GM19463 (cell line): ENCODE measurements at regions not wholly inside any gene's neighbourhood (a gene's known extent, or its start where the extent isn't known, plus 50 kb on each side); places are given as distances from the start of the nearest gene placed in this dataset.

Experiments
- ATAC-seq: cut with Tn5 transposase; IDR thresholded peaks from one replicate; pipeline ENCODE4 v1.9.1; 2021; ENCODE audit warnings: mild to moderate bottlenecking, moderate library complexity; ENCODE audit not compliant: unreplicated experiment

DNA sequence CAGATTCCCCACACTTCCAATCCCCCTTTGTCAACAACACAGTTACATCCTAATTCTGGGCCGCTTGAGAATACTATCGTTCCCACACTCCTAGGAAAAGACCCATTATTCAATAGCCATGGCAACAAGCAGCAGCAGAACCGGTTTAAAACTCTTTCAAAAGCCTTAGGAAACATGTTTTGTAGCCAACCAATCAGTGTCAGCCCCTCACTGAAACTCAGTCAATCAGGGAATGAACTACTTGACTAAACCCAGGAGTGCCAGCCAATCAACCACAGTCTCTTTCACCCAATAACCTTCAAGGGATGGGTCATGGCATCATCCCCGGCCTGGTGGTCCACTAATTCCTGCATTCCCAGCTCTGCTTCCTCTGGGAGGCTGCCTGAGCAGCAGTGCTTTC is 204.8 kb upstream of the HS6ST1 start:
- ATAC-seq, result no peak

DNA sequence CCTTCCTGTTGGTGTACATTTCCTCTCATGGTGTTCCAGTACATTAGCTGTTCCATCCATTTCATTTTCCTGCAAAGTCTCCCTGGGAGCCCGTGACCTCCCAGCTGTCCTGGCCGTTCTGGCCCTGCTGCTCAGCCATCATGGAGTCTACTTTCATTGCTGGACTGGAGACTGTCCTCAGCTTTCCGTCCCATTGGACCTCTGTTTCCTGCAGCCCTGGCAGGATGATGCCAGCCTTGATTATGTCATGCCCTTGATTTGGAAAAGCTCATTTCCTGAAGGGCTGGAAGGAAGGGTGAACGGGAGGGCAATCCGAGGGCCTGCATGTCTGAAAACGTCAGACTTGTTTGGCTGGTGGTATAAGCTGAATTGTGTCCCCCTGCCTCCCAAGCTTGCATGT is 205.5 kb upstream of the HS6ST1 start:
- no peak for ATAC-seq

DNA sequence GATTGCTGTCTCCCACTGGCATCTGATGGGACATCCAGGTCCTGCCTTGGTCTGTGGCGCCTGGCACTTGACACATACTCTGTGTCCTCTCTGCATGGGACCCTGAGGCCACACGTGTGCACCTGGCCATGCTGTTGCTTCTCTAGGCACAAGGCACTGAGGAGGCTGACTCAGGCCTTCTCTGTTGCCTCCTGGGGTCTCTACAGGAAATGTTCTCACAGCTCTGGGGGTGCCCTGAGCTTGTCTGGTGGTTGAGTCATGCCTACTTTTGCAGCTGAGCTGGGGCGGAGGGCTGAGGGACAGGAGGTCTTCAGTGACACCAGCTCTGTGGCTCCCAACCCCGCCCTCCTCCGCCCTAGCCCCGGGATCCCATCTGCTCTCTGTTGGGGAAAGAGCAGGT is 207.0 kb upstream of the HS6ST1 start:
- ATAC-seq, result no peak

DNA sequence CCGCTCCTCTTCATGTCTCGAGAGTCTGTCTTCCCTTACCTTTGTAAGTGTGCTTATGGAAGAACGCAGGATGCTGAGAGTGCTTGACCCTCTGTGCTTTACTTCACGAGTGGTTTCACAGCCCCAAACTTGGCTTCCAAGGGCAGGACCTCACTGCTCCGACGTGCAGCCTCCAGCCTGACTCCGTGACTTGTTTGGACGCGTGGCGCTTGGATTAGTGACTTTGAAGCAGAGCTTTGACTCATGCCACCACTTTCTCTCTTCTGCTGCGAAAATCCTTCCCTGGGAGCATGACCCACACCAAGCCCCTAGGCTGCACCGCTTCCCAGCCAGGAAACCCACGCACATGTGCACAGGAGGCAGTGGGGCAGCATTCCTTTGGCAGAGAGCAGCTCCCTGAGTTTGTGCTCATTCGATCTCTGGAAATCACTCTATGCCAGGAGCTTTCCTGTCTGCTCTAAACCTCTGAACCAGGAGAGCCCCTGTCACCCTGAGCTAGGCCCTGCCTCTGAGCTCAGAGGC is 207.8 kb upstream of the HS6ST1 start:
- no peak for ATAC-seq

DNA sequence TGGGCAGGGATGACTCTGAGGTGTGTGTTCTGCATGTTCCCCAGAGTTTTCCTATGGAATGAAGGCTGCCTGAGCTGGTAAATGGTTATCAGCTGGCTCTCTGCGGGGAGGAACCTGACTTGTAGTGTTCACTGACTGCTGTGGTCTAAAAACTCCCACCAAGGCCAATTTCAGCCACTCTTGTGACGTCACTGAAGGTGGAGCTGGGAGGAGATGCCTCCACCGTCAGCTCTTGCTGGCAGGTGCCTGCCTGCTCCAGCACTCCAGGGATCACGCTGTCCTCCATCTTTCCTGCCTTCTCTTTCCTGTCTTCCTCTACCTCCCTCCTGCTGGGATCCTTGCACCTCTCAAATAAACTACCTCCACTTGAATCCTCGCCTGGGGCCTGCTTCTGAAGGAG is 209.5 kb upstream of the HS6ST1 start:
- ATAC-seq, result no peak

DNA sequence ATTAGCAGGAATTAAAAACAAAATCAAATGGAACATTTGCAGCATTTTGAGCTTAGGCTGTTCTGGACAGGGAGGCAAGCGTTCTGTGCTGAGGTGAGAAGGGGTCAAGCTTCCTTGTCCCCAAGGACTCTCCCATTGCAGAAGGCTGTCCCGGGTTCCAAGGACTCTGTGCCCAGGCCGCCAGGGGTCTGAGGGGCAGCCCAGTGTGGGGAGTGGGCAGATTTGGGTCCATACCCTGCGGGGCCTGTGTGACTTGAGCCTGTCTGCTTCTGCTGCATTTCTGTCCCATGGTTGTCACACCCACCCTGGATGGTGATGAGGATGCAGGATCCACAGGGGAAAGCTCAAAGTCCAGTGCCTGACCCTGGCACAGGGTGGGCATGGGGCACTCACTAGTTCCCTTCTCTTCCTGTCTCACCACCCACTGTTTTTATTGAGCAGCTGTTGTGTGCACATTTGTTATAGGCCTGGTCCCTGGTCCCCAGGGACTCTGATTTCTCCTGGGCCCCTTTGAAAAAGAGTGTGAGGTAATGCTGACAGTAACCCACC is 211.4 kb upstream of the HS6ST1 start:
- no peak for ATAC-seq

DNA sequence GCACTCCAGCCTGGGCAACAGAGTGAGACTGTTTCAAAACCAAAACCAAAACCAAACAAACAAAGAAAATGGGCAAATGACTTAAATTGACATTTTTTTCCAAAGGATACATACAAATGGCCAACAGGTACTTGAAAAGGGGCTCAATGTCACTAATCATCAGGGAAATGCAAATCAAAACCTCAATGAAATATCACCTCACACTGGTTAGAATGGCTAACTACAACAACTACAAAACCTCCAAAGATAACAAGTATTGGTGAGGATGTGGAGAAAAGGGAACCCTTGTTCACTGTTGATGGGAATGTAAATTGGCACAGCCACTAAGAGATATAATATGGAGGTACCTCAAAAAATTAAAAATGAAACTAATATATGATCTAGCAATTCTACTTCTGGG is 213.2 kb upstream of the HS6ST1 start:
- ATAC-seq, result no peak

DNA sequence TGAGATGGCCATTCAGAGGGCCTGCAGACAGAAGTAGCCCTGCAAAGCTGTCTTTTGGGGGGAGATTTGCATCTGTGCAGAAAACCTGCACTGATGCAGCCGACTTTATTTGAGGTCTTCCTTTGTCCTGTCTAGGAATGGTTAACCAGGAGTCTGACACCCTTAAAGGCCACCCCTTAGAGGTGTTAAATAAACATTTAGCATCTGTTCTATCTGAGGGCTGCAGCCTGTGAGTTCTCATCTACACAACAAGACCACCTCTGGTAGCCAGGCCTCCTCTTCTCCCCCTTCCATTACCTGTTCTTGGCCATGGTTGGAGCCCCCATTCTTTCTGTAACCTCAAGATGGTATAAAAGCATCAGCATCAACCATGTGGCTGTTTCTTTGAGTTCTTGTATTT is 214.4 kb upstream of the HS6ST1 start:
- ATAC-seq, result no peak

DNA sequence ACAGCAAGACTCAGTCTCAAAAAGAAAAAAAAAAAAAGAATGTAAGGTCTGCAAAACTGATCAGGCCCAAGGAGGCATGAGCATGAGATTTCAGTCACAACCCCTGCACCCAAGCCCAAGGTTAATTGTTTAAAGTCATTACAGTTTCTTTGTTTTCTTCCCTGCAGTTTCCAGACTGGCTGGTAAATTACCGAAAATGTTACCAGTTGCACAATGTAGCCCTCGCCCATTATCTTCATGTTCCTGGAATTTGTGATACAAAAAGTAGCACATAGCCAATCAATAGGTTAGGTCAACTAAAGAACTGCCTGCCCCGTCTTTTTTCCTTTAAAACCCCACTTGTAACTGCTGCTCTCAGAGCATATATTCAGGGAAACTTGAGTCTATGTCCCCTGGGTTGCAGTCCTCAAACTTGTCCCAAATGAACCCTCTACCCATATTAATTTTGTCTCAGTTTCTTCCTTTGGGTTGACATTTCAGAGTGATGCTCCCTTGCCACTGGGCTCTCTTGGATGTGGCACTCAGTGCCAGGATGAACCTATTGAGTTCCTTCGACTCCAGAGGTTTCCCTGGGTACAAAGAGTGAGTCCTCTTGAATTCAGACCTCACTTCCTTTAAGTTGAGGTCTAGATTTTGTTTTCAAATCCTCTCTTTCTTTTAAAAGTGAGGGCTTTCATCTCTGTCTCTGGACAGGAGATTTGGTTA is 216.2 kb upstream of the HS6ST1 start:
- ATAC-seq, result no peak

DNA sequence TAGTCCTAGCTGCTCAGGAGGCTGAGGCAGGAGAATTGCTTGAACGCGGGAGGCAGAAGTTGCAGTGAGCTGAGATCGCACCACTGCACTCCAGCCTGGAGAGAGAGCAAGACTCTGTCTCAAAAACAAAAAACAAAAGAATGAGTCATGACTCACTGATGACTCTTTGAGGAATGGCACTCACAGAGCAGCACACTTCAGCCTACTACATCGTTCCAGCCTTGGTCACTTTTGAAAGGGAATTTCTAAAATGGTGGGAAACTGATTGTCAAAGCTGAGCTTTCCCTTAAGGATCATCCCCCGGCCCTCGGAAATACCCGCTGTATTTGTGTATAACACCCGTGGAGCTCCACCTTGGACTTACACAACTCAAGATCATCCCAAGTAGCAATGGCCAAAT is 217.3 kb upstream of the HS6ST1 start:
- no peak for ATAC-seq

DNA sequence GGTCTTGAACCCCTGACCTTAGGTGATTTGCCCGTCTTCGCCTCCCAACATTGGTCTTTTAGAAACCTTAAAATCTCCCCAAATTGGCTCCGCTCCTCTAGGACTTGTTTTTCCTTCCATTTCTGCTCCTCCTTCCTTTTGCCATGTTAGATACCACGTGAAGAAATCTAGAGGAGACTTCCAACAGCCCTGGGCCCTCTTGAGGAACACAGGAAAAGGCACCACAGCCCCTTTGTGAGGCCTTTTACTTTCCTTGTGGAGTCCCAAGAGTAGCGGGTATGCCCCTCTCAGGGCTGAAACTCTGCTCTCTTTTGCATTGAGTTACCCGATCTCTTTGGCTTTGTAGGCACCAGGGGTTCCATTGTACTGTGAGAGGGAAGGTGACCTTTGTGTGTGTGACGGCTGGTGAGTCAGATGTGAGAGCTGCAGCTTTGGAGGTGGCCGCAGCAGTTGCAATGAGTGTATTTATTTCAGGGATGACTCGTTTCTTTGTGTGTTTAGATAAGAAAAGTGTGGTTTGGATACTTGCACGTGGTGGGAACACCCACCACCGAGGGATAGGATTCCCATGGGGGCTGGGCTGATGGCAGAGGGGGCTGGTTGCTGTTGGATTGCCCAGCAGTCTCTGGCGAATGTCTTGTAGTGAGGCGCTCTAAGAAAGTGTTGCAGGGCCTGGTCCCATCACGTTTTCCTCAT is 218.4 kb upstream of the HS6ST1 start:
- no peak for ATAC-seq

DNA sequence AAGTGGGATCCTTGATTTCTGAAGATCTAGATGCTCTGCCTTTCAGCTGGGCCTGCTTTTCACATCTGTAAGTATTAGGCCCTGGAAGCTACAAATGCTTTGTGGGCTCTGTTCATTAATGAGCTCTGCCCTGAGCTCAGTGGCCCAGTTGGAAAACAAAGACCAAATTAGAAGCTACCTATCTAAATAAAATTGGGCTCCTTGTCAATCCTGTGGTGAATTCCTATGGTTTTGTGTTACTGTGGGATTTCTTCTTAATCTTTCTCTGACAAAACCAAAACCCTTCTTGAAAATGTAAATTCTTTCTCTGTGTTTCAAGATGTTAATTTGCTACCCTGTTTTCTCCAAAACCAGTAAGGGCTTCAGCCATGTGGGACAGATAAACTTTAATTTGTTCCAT is 219.0 kb upstream of the HS6ST1 start:
- no peak for ATAC-seq

DNA sequence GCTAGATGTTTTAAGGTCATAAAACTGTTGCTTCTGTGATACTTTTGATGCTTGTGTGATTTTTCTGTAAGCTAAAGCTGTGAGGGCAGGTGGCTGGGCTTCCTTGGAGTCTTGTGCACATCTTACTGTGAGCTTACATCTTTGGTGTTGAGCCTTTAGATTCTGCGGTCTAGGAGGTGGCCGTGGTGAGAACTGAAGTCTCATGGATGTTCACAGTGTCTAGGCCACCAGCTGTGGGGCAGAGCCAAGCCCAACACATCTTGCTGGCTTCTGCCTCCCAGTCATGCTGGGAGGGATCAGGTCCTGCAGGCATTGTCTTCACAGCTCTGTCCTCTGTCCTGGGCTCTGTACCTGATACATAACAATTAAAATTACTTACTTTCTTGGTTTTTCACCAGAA is 219.7 kb upstream of the HS6ST1 start:
- ATAC-seq, result no peak

DNA sequence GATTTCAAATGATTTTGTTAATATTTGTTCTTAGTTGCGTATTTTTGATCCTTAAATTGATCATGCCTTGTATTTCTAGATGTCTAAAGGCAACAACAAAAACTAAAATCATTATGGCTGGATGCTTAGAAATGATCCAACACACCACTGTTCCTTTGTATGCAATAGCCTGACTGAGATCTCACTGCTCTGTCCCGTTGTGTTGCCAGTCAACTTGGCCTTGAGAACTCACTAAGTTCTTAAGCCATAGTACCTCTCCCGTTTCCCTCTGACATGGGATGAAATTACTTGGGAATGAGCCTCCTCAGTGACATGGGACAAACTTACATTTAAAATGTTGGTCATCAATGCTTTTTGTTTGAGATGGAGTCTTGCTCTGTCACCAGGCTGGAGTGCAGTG is 222.0 kb upstream of the HS6ST1 start:
- no peak for ATAC-seq

DNA sequence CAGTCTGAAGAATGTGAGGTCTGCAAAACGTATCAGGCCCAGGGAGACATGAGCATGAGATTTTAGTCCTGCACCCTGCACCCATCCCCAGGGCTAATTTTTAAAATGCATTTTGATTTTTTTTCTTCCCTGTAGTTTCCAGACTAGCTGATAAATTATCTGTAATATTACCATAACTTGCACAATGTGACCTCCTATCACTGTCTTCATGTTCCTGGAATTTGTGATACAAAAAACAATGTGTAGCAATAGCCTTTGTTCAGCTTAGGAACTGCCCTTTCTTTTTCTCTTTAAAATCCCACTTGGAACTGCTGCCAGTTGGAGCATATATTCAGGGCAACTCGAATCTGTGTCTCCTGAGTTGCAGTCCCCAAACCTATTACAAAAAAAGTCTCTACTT is 222.8 kb upstream of the HS6ST1 start:
- no peak for ATAC-seq

DNA sequence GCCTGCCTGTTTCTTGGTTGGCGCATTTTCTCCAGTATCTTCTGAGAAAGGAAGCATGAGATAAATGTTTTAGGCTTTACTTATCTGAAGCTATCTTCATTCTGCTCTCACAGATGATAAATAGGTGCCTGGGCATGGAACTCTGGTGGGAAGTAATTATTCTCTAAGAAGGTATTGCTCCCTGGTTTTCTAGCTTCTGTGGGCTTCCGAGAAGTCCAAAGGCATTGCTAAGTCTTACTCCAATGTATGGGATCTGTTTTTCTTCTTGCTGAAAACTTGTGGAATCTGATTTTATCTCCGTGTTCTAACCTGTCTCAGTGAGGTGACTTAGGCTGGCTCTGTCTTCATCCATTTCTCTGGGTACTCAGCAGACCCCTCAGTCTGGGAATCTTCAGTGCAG is 224.4 kb upstream of the HS6ST1 start:
- no peak for ATAC-seq

DNA sequence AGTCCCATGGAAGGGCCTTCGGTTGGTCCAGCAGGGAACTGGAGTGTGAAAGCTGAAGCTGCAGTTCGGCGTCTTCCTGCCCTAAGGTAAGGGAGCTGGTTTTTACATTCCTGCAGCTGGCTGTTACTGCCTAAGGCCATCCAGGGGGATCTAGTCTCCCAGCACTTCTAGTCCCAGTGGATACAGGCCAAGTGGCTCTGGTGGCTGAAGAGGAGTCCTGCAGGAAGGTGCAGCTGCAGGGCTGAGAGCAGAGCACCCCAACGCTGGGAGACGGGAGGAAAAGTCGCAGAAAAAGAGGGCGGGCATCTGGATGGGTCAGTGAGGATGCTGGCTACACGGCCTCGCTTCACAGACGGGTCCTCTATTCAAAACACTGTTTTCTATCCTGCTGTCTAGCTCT is 225.0 kb upstream of the HS6ST1 start:
- ATAC-seq, result no peak

DNA sequence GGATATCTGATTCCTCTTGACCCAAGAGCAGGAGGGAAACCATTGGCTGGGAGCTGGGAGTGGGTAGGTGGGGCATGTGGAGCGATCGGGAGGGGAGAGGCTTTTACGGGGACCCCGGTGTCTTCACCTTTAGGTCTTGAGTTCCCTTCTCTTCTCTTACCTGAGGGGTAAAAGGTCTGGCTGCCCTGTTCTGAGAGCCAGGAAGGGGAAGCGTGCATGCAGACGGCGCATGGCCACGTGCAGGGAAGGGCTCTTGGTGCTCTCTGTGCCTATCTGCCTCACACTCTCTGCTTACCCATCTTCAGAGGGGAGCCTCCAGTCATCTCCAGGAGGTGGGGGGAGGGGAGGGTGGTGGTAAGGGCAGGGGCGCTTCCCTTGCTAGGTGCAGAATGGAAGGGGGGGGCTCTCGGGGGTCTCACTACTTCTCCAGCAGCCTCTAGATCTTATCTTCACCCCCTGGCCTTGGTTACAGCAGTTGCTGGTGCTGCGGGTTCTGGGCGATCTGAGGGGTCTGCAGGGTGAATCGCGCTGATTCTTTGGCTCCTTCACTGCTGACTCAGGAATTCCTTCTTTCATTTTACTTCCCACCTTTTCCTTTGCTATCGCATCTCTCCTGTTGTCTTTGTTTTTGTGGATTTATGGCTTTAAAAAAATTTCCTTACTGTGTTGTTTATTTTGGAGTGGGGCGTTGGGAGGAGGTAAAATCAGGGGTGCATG is 225.8 kb upstream of the HS6ST1 start:
- no peak for ATAC-seq

DNA sequence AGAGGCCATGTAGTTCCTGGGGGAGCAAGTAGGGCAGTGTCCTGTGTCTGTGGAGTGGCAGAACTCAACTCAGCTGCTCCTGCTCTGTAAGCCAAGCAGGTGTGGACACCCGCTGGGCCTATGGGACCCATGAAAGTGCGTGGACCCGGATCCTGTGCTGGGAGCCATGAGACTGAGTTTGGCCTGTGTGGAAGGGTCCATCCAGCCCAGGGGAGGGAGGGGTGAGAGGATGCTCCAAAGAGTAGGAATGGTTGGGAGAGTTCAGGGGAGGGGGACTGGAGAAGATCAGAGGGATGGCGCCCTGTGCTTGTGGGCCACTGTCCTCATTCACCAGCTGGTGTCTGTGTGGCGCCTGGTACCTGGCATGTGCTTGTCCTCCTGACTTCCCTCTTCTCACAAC is 226.4 kb upstream of the HS6ST1 start:
- ATAC-seq, result no peak

DNA sequence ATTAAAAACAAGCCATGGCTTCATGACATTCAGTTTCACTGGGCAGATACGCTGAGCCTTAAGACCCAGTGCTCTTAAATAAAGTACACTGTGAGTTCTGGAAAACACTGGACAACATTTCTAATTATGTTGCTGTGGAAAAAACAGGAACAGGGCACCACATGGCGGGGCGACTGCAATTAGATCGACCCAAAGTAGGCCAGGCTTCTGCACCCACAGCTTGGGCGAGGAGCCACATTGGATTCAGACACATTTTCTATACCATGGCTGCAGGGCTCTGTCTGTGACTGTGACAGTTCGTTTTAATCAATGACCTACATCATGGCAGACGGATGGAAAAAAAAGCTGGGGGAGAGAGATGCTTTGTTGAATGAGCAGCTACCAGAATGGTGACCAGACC is 227.2 kb upstream of the HS6ST1 start:
- ATAC-seq, result no peak

DNA sequence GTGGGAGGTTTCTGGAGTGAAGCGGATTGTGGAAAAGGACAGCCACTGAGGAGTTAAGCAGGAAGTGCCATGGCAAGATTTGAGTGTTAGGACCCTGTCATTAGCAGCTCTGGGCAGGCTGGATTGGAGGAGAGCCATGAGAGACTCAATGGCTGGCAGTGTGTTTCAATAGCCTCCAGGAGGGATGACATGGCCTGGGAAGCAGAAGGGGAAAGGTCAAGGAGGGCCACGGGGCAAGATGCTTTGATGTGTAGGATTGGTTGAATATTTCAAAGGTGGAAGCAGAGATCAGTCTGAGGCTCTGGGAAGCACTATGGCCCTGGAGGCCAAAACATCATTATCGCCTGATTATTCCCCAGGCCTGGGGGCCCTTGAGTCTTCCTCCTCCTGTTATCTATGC is 229.0 kb upstream of the HS6ST1 start:
- no peak for ATAC-seq

DNA sequence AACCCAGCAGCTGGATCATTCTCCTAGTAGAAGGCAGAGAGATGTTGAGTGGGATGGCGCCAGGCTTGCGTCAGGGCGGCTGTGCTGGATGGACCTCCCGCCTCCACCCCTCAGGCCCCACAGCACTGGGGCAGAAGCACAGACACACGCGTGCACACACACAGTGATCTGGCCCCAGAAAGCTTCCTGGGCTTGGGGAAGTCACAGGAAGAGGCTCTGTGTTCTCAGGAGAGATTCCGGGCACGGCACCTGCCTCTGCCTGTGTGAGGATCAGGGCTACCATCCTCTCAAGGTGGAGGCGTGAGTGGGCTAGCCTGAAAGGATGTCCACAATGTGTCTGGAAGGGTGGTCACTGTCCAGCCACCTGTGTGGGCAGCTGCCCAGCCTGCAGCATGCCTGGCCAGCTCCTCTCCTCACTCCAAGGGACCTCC is 229.8 kb upstream of the HS6ST1 start:
- no peak for ATAC-seq
